HCT116 (cell line): ENCODE measurements at regions not wholly inside any gene's neighbourhood (a gene's known extent, or its start where the extent isn't known, plus 50 kb on each side); places are given as distances from the start of the nearest gene placed in this dataset.

Experiments
- ATAC-seq: fragments of 200-7000 bp; cut with Tn5 transposase; 2 replicates; pipeline ENCODE4 v1.9.1; 2020; ENCODE audit warnings: mild to moderate bottlenecking, moderate library complexity
- BruUV-seq: library from RNA; stranded (reverse); fragments of 400-500 nt; replicated peaks from 2 replicates; lab custom pipeline; 2021; lab: Mats Ljungman, UMichigan
- CTCF ChIA-PET: fragments of 300-600 bp; sonication (Branson Sonifier 250); formaldehyde crosslinking; loops from one replicate; lab custom pipeline; 2021; ENCODE audit warnings: antibody characterized with exemption; lab: Charles Lee
- POLR2A ChIA-PET: fragments of 300-600, 350-600 bp; sonication (Branson Sonifier 250); formaldehyde crosslinking; loops from one replicate; lab custom pipeline; 2021; ENCODE audit warnings: antibody characterized with exemption; lab: Charles Lee
- RAD21 ChIA-PET, 2 experiments: fragments of 300-600 bp; sonication (Branson Sonifier 250); formaldehyde crosslinking; loops; one replicate each; lab custom pipeline; 2023; ENCODE audit warnings: low total read pairs in 2 of 2; ENCODE audit not compliant: uncharacterized antibody in 2 of 2, unreplicated experiment in 2 of 2, low non-redundant PET in 1 of 2; lab: Charles Lee
- DNase-seq: peaks from one replicate; pipeline ENCODE4 v3.0.0-alpha.2; 2010; ENCODE audit warnings: low read depth, low spot score
- H2AFZ ChIP-seq: fragments of 200-600 bp; shearing (Covaris generic), sonication (generic); 2 replicates; pipeline ENCODE4 v1.6.1; 2017; ENCODE audit warnings: low read depth, mixed run types, mixed read lengths, antibody characterized with exemption, low read length; ENCODE audit not compliant: poor library complexity, severe bottlenecking
- H3K27ac ChIP-seq: 2 replicates; pipeline ENCODE4 v1.5.1; 2012; ENCODE audit warnings: low read depth, low read length
- H3K27me3 ChIP-seq: fragments of 200-600 bp; sonication (generic); 2 replicates; pipeline ENCODE4 v1.6.1; 2016; ENCODE audit warnings: mixed run types, low read length, mixed read lengths; ENCODE audit not compliant: insufficient read depth
- H3K36me3 ChIP-seq, 2 experiments: fragments of 200-500 bp in 1 of 2; fragments of 200-600 bp in 1 of 2; sonication (Bioruptor generic) in 1 of 2; sonication (generic) in 1 of 2; 2 replicates each; pipeline versions ENCODE4 v1.5.1 to v1.6.1; 2014 to 2016; ENCODE audit warnings: low read length in 2 of 2, inconsistent platforms in 1 of 2, mixed read lengths in 1 of 2, mixed run types in 1 of 2; ENCODE audit not compliant: insufficient read depth in 2 of 2, control insufficient read depth in 1 of 2
- H3K4me1 ChIP-seq, 2 experiments: fragments of 200-600 bp in 1 of 2; sonication (generic) in 1 of 2; 2 replicates each; pipeline versions ENCODE4 v1.5.1 to v1.6.1; 2012 to 2017; ENCODE audit warnings: low read length in 2 of 2, inconsistent platforms in 1 of 2, mild to moderate bottlenecking in 1 of 2, mixed read lengths in 1 of 2, mixed run types in 1 of 2, moderate library complexity in 1 of 2; ENCODE audit not compliant: insufficient read depth in 2 of 2, control insufficient read depth in 1 of 2
- H3K4me2 ChIP-seq: fragments of 200-600 bp; sonication (generic); 2 replicates; pipeline ENCODE4 v1.6.1; 2017; ENCODE audit warnings: mixed run types, low read length, mixed read lengths
- H3K4me3 ChIP-seq, 2 experiments: fragments of 200-600 bp in 1 of 2; sonication (generic) in 1 of 2; replicated peaks in 1 of 2; 2 replicates each; pipeline ENCODE4 v1.5.1; 2011 to 2016; ENCODE audit warnings: low read length in 2 of 2, control low read depth in 1 of 2, low read depth in 1 of 2, mild to moderate bottlenecking in 1 of 2, mixed read lengths in 1 of 2, mixed run types in 1 of 2
- H3K79me2 ChIP-seq: fragments of 200-600 bp; sonication (generic); 2 replicates; pipeline ENCODE4 v1.6.1; 2017; ENCODE audit warnings: mild to moderate bottlenecking, mixed run types, low read length, moderate library complexity, mixed read lengths; ENCODE audit not compliant: insufficient read depth
- H3K9ac ChIP-seq: fragments of 200-600 bp; sonication (generic); 2 replicates; pipeline ENCODE4 v1.6.1; 2016; ENCODE audit warnings: low read length, mixed read lengths
- H3K9me2 ChIP-seq: fragments of 200-600 bp; sonication (generic), shearing (Covaris generic); 2 replicates; pipeline ENCODE4 v1.6.1; 2017; ENCODE audit warnings: mixed run types, mild to moderate bottlenecking, moderate library complexity; ENCODE audit not compliant: insufficient read depth
- H3K9me3 ChIP-seq, 2 experiments: fragments of 200-500 bp in 1 of 2; fragments of 200-600 bp in 1 of 2; sonication (Bioruptor generic) in 1 of 2; sonication (generic) in 1 of 2; 2 replicates each; pipeline ENCODE4 v1.6.1; 2014 to 2017; ENCODE audit warnings: low read length in 2 of 2, mixed read lengths in 2 of 2, inconsistent platforms in 1 of 2, low read depth in 1 of 2, mild to moderate bottlenecking in 1 of 2, mixed run types in 1 of 2, moderate library complexity in 1 of 2; ENCODE audit not compliant: control insufficient read depth in 1 of 2, insufficient read depth in 1 of 2
- H4K20me1 ChIP-seq: fragments of 200-600 bp; sonication (generic), shearing (Covaris generic); 2 replicates; pipeline ENCODE4 v1.6.1; 2017; ENCODE audit warnings: mixed run types, mild to moderate bottlenecking, moderate library complexity; ENCODE audit not compliant: insufficient read depth
- CBX3 ChIP-seq: IDR thresholded peaks from 2 replicates; pipeline ENCODE4 v1.6.1; 2012; ENCODE audit warnings: low read depth
- EGR1 ChIP-seq: IDR thresholded peaks from 2 replicates; pipeline ENCODE4 v1.6.1; 2012; ENCODE audit warnings: low read depth
- ELF1 ChIP-seq: IDR thresholded peaks from 2 replicates; pipeline ENCODE4 v1.6.1; 2012; ENCODE audit warnings: low read depth, borderline replicate concordance
- EZH2 ChIP-seq: fragments of 200-600 bp; sonication (generic); IDR thresholded peaks from 2 replicates; pipeline ENCODE4 v1.6.1; 2017; ENCODE audit warnings: antibody characterized with exemption, mixed run types
- FOSL1 ChIP-seq: IDR thresholded peaks from 2 replicates; pipeline ENCODE4 v1.6.1; 2012; ENCODE audit warnings: low read depth
- POLR2AphosphoS5 ChIP-seq: IDR thresholded peaks from 2 replicates; pipeline ENCODE4 v1.6.1; 2011; ENCODE audit warnings: mild to moderate bottlenecking, low read depth, low read length, moderate library complexity
- RAD21 ChIP-seq: IDR thresholded peaks from 2 replicates; pipeline ENCODE4 v1.6.1; 2012; ENCODE audit warnings: low read depth, mild to moderate bottlenecking
- SIN3A ChIP-seq: IDR thresholded peaks from 2 replicates; pipeline ENCODE4 v1.6.1; 2012; ENCODE audit warnings: low read depth
- SP1 ChIP-seq: IDR thresholded peaks from 2 replicates; pipeline ENCODE4 v1.6.1; 2012; ENCODE audit warnings: low read depth
- SRF ChIP-seq: IDR thresholded peaks from 2 replicates; pipeline ENCODE4 v1.6.1; 2012; ENCODE audit warnings: low read depth
- TCF7L2 ChIP-seq: IDR thresholded peaks from 2 replicates; pipeline ENCODE4 v1.7.0; 2011; ENCODE audit warnings: borderline replicate concordance, inconsistent platforms; ENCODE audit not compliant: insufficient read depth, insufficient read length; ENCODE audit errors: extremely low read depth
- YY1 ChIP-seq: IDR thresholded peaks from 2 replicates; pipeline ENCODE4 v1.6.1; 2011; ENCODE audit warnings: low read length, low read depth, moderate library complexity, mild to moderate bottlenecking; ENCODE audit not compliant: insufficient replicate concordance; ENCODE audit errors: extremely low read depth
- ZFX ChIP-seq: fragments of 450-650 bp; IDR thresholded peaks from 2 replicates; pipeline ENCODE4 v1.6.1; 2017
- ZNF274 ChIP-seq: fragments of 200-500 bp; sonication (Bioruptor generic); IDR thresholded peaks from 2 replicates; pipeline ENCODE4 v1.6.1; 2014; ENCODE audit warnings: mild to moderate bottlenecking, low read depth, low read length, inconsistent platforms
- intact Hi-C: fragments of 100-400 bp; cut with micrococcal nuclease; formaldehyde crosslinking; loops from 2 replicates; pipeline ENCODE4 v1.10.0; 2022
- TF ChIP-seq, protein P1 (sequence below): IDR thresholded peaks from 2 replicates; pipeline ENCODE4 v1.6.1; 2011; ENCODE audit warnings: mild to moderate bottlenecking, low read length, moderate library complexity; ENCODE audit not compliant: insufficient replicate concordance; ENCODE audit errors: extremely low read depth
- TF ChIP-seq, protein P2 (sequence below): IDR thresholded peaks from 2 replicates; pipeline ENCODE4 v1.6.1; 2012
- TF ChIP-seq, protein P3 (sequence below): IDR thresholded peaks from 2 replicates; pipeline ENCODE4 v1.6.1; 2012
- TF ChIP-seq, protein P4 (sequence below): IDR thresholded peaks from 2 replicates; pipeline ENCODE4 v1.6.1; 2012; ENCODE audit warnings: low read depth

DNA sequence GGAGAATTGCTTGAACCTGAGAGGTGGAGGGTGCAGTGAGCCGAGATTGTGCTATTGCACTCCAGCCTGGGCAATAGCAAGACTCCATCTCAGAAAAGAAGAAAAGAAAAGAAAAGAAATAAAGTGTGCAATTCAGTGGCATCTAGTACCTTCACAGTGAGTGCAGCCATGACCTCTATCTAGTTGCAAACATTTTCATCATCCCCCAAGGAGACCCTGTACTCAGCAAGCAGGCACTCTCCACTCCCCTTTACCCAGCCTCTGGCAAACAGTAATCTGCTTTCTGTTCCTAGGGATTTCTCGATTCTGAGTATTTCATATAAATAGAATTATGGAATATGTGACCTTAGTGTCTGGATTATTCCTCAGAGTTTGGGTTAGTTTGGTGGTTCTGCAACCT, 130.4 kb upstream of the ARL4C start (continued):
- TF ChIP-seq EZH2: no peak
- TF ChIP-seq ELF1: no peak
- TF ChIP-seq CBX3: no peak
- TF ChIP-seq, protein P1, sequence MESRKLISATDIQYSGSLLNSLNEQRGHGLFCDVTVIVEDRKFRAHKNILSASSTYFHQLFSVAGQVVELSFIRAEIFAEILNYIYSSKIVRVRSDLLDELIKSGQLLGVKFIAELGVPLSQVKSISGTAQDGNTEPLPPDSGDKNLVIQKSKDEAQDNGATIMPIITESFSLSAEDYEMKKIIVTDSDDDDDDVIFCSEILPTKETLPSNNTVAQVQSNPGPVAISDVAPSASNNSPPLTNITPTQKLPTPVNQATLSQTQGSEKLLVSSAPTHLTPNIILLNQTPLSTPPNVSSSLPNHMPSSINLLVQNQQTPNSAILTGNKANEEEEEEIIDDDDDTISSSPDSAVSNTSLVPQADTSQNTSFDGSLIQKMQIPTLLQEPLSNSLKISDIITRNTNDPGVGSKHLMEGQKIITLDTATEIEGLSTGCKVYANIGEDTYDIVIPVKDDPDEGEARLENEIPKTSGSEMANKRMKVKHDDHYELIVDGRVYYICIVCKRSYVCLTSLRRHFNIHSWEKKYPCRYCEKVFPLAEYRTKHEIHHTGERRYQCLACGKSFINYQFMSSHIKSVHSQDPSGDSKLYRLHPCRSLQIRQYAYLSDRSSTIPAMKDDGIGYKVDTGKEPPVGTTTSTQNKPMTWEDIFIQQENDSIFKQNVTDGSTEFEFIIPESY: no peak
- no peak for TF ChIP-seq SIN3A
- no peak for TF ChIP-seq SP1
- no peak for TF ChIP-seq ZNF274

DNA sequence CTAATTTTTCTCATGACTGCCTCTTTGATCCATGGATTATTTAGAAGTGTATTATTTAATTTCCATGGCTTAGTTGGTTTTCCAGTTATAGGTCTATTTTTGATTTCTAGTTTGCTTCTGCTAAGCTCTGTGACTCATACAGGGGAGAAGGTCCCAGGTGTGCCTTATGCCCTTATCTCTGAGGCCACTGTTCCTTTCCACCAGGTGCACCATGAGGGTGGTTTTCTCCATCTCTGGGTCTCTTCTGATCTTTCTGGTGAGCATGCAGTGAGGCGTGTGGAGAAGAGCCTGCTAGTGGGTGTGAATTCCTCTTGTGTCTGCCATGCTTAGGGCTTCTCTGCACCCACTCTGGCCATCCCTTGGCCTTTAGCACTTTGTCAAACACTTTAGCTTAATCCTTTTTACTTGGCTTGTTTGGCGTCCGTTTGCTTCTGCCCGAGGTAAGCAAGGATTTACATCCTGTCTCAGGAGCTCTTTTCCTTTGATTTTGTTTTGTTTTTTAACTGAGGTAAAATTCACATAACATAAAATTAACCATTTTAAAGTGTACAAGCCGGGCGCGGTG, 129.8 kb upstream of the ARL4C start:
- intact Hi-C loops: no loop called here
- H4K20me1 ChIP-seq: no peaks in the 10 kb centered on the region
- no peak for TF ChIP-seq CBX3
- no peak for TF ChIP-seq YY1
- no peak for TF ChIP-seq RAD21
- TF ChIP-seq SRF: no peak
- no peak for TF ChIP-seq EGR1
- TF ChIP-seq EZH2: no peak
- no peak for TF ChIP-seq SP1
- no peak for TF ChIP-seq ELF1
- TF ChIP-seq POLR2AphosphoS5: no peak
- TF ChIP-seq ZFX: no peak
- no peak for TF ChIP-seq FOSL1
- TF ChIP-seq TCF7L2: no peak
- TF ChIP-seq, protein P2, sequence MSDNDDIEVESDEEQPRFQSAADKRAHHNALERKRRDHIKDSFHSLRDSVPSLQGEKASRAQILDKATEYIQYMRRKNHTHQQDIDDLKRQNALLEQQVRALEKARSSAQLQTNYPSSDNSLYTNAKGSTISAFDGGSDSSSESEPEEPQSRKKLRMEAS: no peak
- TF ChIP-seq, protein P3, sequence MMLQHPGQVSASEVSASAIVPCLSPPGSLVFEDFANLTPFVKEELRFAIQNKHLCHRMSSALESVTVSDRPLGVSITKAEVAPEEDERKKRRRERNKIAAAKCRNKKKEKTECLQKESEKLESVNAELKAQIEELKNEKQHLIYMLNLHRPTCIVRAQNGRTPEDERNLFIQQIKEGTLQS: no peak
- TF ChIP-seq, protein P4, sequence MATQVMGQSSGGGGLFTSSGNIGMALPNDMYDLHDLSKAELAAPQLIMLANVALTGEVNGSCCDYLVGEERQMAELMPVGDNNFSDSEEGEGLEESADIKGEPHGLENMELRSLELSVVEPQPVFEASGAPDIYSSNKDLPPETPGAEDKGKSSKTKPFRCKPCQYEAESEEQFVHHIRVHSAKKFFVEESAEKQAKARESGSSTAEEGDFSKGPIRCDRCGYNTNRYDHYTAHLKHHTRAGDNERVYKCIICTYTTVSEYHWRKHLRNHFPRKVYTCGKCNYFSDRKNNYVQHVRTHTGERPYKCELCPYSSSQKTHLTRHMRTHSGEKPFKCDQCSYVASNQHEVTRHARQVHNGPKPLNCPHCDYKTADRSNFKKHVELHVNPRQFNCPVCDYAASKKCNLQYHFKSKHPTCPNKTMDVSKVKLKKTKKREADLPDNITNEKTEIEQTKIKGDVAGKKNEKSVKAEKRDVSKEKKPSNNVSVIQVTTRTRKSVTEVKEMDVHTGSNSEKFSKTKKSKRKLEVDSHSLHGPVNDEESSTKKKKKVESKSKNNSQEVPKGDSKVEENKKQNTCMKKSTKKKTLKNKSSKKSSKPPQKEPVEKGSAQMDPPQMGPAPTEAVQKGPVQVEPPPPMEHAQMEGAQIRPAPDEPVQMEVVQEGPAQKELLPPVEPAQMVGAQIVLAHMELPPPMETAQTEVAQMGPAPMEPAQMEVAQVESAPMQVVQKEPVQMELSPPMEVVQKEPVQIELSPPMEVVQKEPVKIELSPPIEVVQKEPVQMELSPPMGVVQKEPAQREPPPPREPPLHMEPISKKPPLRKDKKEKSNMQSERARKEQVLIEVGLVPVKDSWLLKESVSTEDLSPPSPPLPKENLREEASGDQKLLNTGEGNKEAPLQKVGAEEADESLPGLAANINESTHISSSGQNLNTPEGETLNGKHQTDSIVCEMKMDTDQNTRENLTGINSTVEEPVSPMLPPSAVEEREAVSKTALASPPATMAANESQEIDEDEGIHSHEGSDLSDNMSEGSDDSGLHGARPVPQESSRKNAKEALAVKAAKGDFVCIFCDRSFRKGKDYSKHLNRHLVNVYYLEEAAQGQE: no peak
- no peak for TF ChIP-seq ZNF274
- H3K4me1 ChIP-seq: peaks cover 0 to 7% of the 10 kb centered on the region in 2 experiments; a peak in 1 of 4 replicates
- no peak overlapping the region for H3K27ac ChIP-seq
- POLR2A ChIA-PET: no interaction called here
- BruUV-seq: no TSS peak
- CTCF ChIA-PET: no interaction called here
- H3K9me2 ChIP-seq: no peaks in the 10 kb centered on the region
- no peaks in the 10 kb centered on the region for H3K36me3 ChIP-seq
- RAD21 ChIA-PET: no interaction called here
- H3K4me3 ChIP-seq: no peak overlapping the region
- no peaks in the 10 kb centered on the region for H3K27me3 ChIP-seq
- ATAC-seq: no peak
- no peaks in the 10 kb centered on the region for H3K9me3 ChIP-seq
- no peak overlapping the region for H3K4me2 ChIP-seq
- no peak overlapping the region for H3K9ac ChIP-seq
- DNase-seq: no peak
- H2AFZ ChIP-seq: no peak overlapping the region
- H3K79me2 ChIP-seq: no peaks in the 10 kb centered on the region
